H1 (cell line): ENCODE measurements at regions not wholly inside any gene's neighbourhood (a gene's known extent, or its start where the extent isn't known, plus 50 kb on each side); places are given as distances from the start of the nearest gene placed in this dataset.

Experiments
- CTCF ChIA-PET: fragments of 300-600 bp; sonication (Branson Sonifier 250); formaldehyde crosslinking; loops from one replicate; lab custom pipeline; 2021; ENCODE audit not compliant: partially characterized antibody; lab: Charles Lee
- POLR2A ChIA-PET: fragments of 300-600 bp; sonication (Branson Sonifier 250); formaldehyde crosslinking; loops from one replicate; lab custom pipeline; 2021; ENCODE audit warnings: inconsistent platforms; ENCODE audit not compliant: partially characterized antibody; lab: Charles Lee
- DNase-seq, 2 experiments: peaks; one replicate each; pipeline versions ENCODE4 v3.0.0 to v3.0.0-alpha.2; 2010 to 2022; ENCODE audit warnings: low spot score in 2 of 2, low read depth in 1 of 2, mixed read lengths in 1 of 2
- FAIRE-seq: peaks from 2 replicates; lab custom pipeline; 2011; peaks lifted over from hg19 to GRCh38; lab: Jason Lieb, UNC
- H2AFZ ChIP-seq: 2 replicates; pipeline ENCODE4 v1.8.1; 2012; ENCODE audit warnings: low read length, inconsistent platforms
- H2AK5ac ChIP-seq: 2 replicates; pipeline ENCODE4 v1.6.1; 2013; ENCODE audit warnings: low read depth, low read length
- H2BK120ac ChIP-seq: replicated peaks from 2 replicates; pipeline ENCODE3; 2013; ENCODE audit warnings: low read depth, low read length, inconsistent platforms
- H2BK12ac ChIP-seq: 2 replicates; pipeline ENCODE4 v1.6.1; 2013; ENCODE audit warnings: low read depth, low read length
- H2BK15ac ChIP-seq: 2 replicates; pipeline ENCODE4 v1.6.1; 2013; ENCODE audit warnings: low read length
- H2BK20ac ChIP-seq: 2 replicates; pipeline ENCODE4 v1.6.1; 2013; ENCODE audit warnings: low read length
- H2BK5ac ChIP-seq: 2 replicates; pipeline ENCODE4 v1.6.1; 2013; ENCODE audit warnings: low read depth, low read length
- H3K14ac ChIP-seq: 2 replicates; pipeline ENCODE4 v1.6.1; 2013; ENCODE audit warnings: inconsistent platforms; ENCODE audit not compliant: insufficient read length
- H3K18ac ChIP-seq: 2 replicates; pipeline ENCODE4 v1.6.1; 2013; ENCODE audit warnings: low read length; ENCODE audit errors: extremely low read depth
- H3K23ac ChIP-seq: 2 replicates; pipeline ENCODE4 v1.6.1; 2013; ENCODE audit warnings: inconsistent platforms; ENCODE audit not compliant: insufficient read length
- H3K23me2 ChIP-seq: 2 replicates; pipeline ENCODE4 v1.6.1; 2013; ENCODE audit warnings: low read depth, low read length
- H3K27ac ChIP-seq: 2 replicates; pipeline ENCODE4 v1.6.1; 2011; ENCODE audit warnings: low read depth, low read length, inconsistent platforms
- H3K27me3 ChIP-seq, 4 experiments: replicated peaks in 1 of 4; 1 replicate in 1 of 4; 2 replicates in 3 of 4; pipeline versions ENCODE4 v1.6.1 to v1.8.1; 2011 to 2013; ENCODE audit warnings: low read length in 3 of 4, mild to moderate bottlenecking in 3 of 4, inconsistent platforms in 2 of 4, mixed read lengths in 2 of 4, moderate library complexity in 1 of 4; ENCODE audit not compliant: control insufficient read depth in 3 of 4, insufficient read depth in 3 of 4; ENCODE audit errors: extremely low read depth in 1 of 4
- H3K36me3 ChIP-seq, 4 experiments: 2 replicates each; pipeline versions ENCODE4 v1.6.1 to v1.8.1; 2011 to 2013; ENCODE audit warnings: mild to moderate bottlenecking in 4 of 4, low read length in 3 of 4, moderate library complexity in 2 of 4, control low read depth in 1 of 4, inconsistent platforms in 1 of 4; ENCODE audit not compliant: insufficient read depth in 4 of 4, control insufficient read depth in 2 of 4
- H3K4ac ChIP-seq: replicated peaks from 2 replicates; pipeline ENCODE3; 2013; ENCODE audit warnings: low read length, low read depth, mixed read lengths, inconsistent platforms; ENCODE audit not compliant: insufficient read length
- H3K4me1 ChIP-seq, 4 experiments: replicated peaks in 1 of 4; 1 replicate in 1 of 4; 2 replicates in 3 of 4; pipeline versions ENCODE4 v1.6.1 to v1.8.1; 2011 to 2013; ENCODE audit warnings: low read length in 3 of 4, inconsistent platforms in 2 of 4, mixed read lengths in 1 of 4; ENCODE audit not compliant: insufficient read depth in 4 of 4, control insufficient read depth in 3 of 4
- H3K4me2 ChIP-seq, 2 experiments: 2 replicates each; pipeline versions ENCODE4 v1.6.1 to v1.8.1; 2011 to 2013; ENCODE audit warnings: low read depth in 2 of 2, low read length in 2 of 2, control low read depth in 1 of 2, inconsistent platforms in 1 of 2, mild to moderate bottlenecking in 1 of 2; ENCODE audit not compliant: insufficient read depth in 1 of 2
- H3K4me3 ChIP-seq, 4 experiments: fragments of 200-600, 300-600 bp in 1 of 4; sonication (generic), shearing (Covaris generic), sonication (Bioruptor Twin) in 1 of 4; 2 replicates each; pipeline versions ENCODE4 v1.5.1 to v1.8.1; 2011 to 2016; ENCODE audit warnings: low read length in 4 of 4, low read depth in 3 of 4, control low read depth in 2 of 4, inconsistent platforms in 2 of 4, mild to moderate bottlenecking in 2 of 4, mixed read lengths in 1 of 4, moderate library complexity in 1 of 4; ENCODE audit not compliant: insufficient read depth in 2 of 4; ENCODE audit errors: extremely low read depth in 1 of 4
- H3K56ac ChIP-seq: replicated peaks from 2 replicates; pipeline ENCODE3; 2013; ENCODE audit warnings: low read depth, mild to moderate bottlenecking, mixed read lengths, low read length, inconsistent platforms; ENCODE audit not compliant: insufficient read length
- H3K79me1 ChIP-seq: 2 replicates; pipeline ENCODE4 v1.6.1; 2013; ENCODE audit warnings: low read depth, low read length, control low read depth
- H3K79me2 ChIP-seq, 2 experiments: 2 replicates each; pipeline versions ENCODE4 v1.6.1 to v1.8.1; 2012 to 2013; ENCODE audit warnings: low read length in 2 of 2, mild to moderate bottlenecking in 2 of 2, inconsistent platforms in 1 of 2; ENCODE audit not compliant: insufficient read depth in 2 of 2, control insufficient read depth in 1 of 2
- H3K9ac ChIP-seq, 4 experiments: replicated peaks in 1 of 4; 1 replicate in 1 of 4; 2 replicates in 3 of 4; pipeline versions ENCODE4 v1.6.1 to v1.8.1; 2011 to 2013; ENCODE audit warnings: low read depth in 3 of 4, low read length in 3 of 4, control low read depth in 2 of 4, mild to moderate bottlenecking in 2 of 4, moderate library complexity in 2 of 4, inconsistent platforms in 1 of 4; ENCODE audit errors: extremely low read depth in 1 of 4
- H3K9me3 ChIP-seq, 2 experiments: 2 replicates each; pipeline versions ENCODE4 v1.6.1 to v1.8.1; 2012 to 2013; ENCODE audit warnings: mild to moderate bottlenecking in 2 of 2, moderate library complexity in 2 of 2, control low read depth in 1 of 2, inconsistent platforms in 1 of 2, low read depth in 1 of 2, low read length in 1 of 2, mixed read lengths in 1 of 2; ENCODE audit not compliant: insufficient read depth in 2 of 2
- H4K20me1 ChIP-seq, 2 experiments: replicated peaks in 1 of 2; 2 replicates each; pipeline versions ENCODE3 to v1.8.1; 2011 to 2013; ENCODE audit warnings: inconsistent platforms in 2 of 2, low read length in 2 of 2, mild to moderate bottlenecking in 1 of 2; ENCODE audit not compliant: insufficient read depth in 2 of 2, control insufficient read depth in 1 of 2
- H4K5ac ChIP-seq: 2 replicates; pipeline ENCODE4 v1.6.1; 2013; ENCODE audit warnings: low read length, low read depth, mixed read lengths, inconsistent platforms; ENCODE audit not compliant: insufficient read length
- H4K8ac ChIP-seq: 2 replicates; pipeline ENCODE4 v1.8.0; 2013; ENCODE audit warnings: mild to moderate bottlenecking, moderate library complexity, low read length, inconsistent platforms; ENCODE audit not compliant: insufficient read depth; ENCODE audit errors: extremely low read depth
- H4K91ac ChIP-seq: replicated peaks from 2 replicates; pipeline ENCODE3; 2013; ENCODE audit warnings: low read length, mixed read lengths, inconsistent platforms; ENCODE audit not compliant: insufficient read length
- BCL11A ChIP-seq, 2 experiments: IDR thresholded peaks; one replicate each; pipeline ENCODE4 v1.6.1; 2011; ENCODE audit warnings: low read depth in 2 of 2, low read length in 2 of 2, mild to moderate bottlenecking in 2 of 2
- BRCA1 ChIP-seq: IDR thresholded peaks from 2 replicates; pipeline ENCODE4 v1.6.1; 2012; ENCODE audit warnings: low read depth, low read length, improper control_type of control experiment
- CBX8 ChIP-seq: fragments of 300-800, 300-1000 bp; sonication (generic); IDR thresholded peaks from 2 replicates; pipeline ENCODE4 v1.7.1; 2016; ENCODE audit warnings: low read depth, low read length, borderline replicate concordance
- CHD1 ChIP-seq: IDR thresholded peaks from 2 replicates; pipeline ENCODE4 v1.6.1; 2012; ENCODE audit warnings: low read depth, low read length, improper control_type of control experiment
- EGR1 ChIP-seq: IDR thresholded peaks from 2 replicates; pipeline ENCODE4 v1.6.1; 2011; ENCODE audit warnings: low read depth, low read length, borderline replicate concordance
- EZH2 ChIP-seq: fragments of 200-600 bp; sonication (generic); IDR thresholded peaks from 2 replicates; pipeline ENCODE4 v1.7.1; 2012; ENCODE audit warnings: low read depth, mild to moderate bottlenecking, moderate library complexity, low read length, inconsistent platforms; ENCODE audit not compliant: severe bottlenecking
- FOSL1 ChIP-seq: IDR thresholded peaks from 2 replicates; pipeline ENCODE4 v1.6.1; 2011; ENCODE audit warnings: mild to moderate bottlenecking, low read depth, low read length, moderate library complexity; ENCODE audit not compliant: insufficient read depth
- MAFK ChIP-seq: IDR thresholded peaks from 2 replicates; pipeline ENCODE4 v1.6.1; 2012; ENCODE audit warnings: low read depth, mild to moderate bottlenecking, improper control_type of control experiment, low read length
- NRF1 ChIP-seq: IDR thresholded peaks from 2 replicates; pipeline ENCODE4 v1.6.1; 2011; ENCODE audit warnings: mild to moderate bottlenecking, low read depth, low read length, improper control_type of control experiment
- POLR2A ChIP-seq, 2 experiments: IDR thresholded peaks; 1 replicate in 1 of 2; 2 replicates in 1 of 2; pipeline ENCODE4 v1.6.1; 2011; ENCODE audit warnings: low read depth in 2 of 2, low read length in 2 of 2, mild to moderate bottlenecking in 2 of 2; ENCODE audit errors: control extremely low read depth in 1 of 2
- RXRA ChIP-seq: IDR thresholded peaks from 2 replicates; pipeline ENCODE4 v1.6.1; 2011; ENCODE audit warnings: low read depth, mild to moderate bottlenecking, low read length, moderate library complexity; ENCODE audit not compliant: insufficient read depth
- SIN3A ChIP-seq, 2 experiments: IDR thresholded peaks in 1 of 2; conservative IDR thresholded peaks in 1 of 2; 2 replicates each; pipeline ENCODE4 v1.6.1; 2011 to 2012; ENCODE audit warnings: low read length in 2 of 2, improper control_type of control experiment in 1 of 2, low read depth in 1 of 2, mild to moderate bottlenecking in 1 of 2
- SIX5 ChIP-seq: IDR thresholded peaks from 2 replicates; pipeline ENCODE4 v1.6.1; 2011; ENCODE audit warnings: mild to moderate bottlenecking, low read depth, low read length
- SRF ChIP-seq: IDR thresholded peaks from 2 replicates; pipeline ENCODE4 v1.6.1; 2011; ENCODE audit warnings: mild to moderate bottlenecking, low read depth, low read length, moderate library complexity
- TAF7 ChIP-seq: optimal IDR thresholded peaks from 2 replicates; pipeline ENCODE3; 2011; ENCODE audit warnings: low read depth, mild to moderate bottlenecking, inconsistent platforms, low read length, moderate library complexity, borderline replicate concordance
- TBP ChIP-seq: IDR thresholded peaks from 2 replicates; pipeline ENCODE4 v1.6.1; 2011; ENCODE audit warnings: low read depth, low read length, improper control_type of control experiment
- YY1 ChIP-seq: IDR thresholded peaks from 2 replicates; pipeline ENCODE4 v1.6.1; 2011; ENCODE audit warnings: low read depth, mild to moderate bottlenecking, low read length
- WGBS, 2 experiments: shearing (Covaris generic) in 1 of 2; methylation state at CpG; one replicate each; pipeline versions ENCODE4 v1.1.6 to v1.1.7; 2013 to 2015; ENCODE audit warnings: low lambda C conversion rate in 2 of 2, mixed read lengths in 2 of 2, inconsistent platforms in 1 of 2, low coverage in 1 of 2, missing lambda C conversion rate in 1 of 2; ENCODE audit not compliant: insufficient replicate concordance in 2 of 2, insufficient coverage in 1 of 2, insufficient read length in 1 of 2; ENCODE audit errors: extremely low coverage in 1 of 2, missing lambda C conversion rate in 1 of 2; 5-methylcytosine and 5-hydroxymethylcytosine counted together

DNA sequence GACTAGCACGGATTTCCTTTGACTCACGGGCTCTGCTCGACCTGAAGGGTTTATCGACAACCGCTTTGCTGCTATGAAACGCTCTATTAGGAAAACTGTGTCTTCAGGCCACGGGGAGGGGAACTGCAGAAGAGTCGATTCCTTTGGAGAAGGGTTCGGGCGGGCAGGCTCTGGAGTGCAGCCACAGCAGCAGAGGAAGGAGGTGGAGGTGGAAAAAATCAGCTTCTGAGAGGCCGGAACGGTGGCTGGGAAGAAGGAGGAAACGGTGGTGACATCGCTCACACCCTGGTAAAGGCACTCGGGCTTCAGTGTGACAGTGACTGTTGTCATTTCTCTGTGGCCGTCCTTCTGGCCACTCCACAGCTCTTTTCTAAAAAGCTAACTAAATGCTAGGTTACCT is 64.6 kb upstream of the MGMT start:
- no peak overlapping the region for H4K91ac ChIP-seq
- CTCF ChIA-PET, result no interaction called here
- POLR2A ChIA-PET, result no interaction called here
- H2AFZ ChIP-seq, result no peak overlapping the region
- no peaks in the 10 kb centered on the region for H3K36me3 ChIP-seq
- H3K4me2 ChIP-seq, result no peak overlapping the region
- no peak overlapping the region for H2BK20ac ChIP-seq
- H4K8ac ChIP-seq, result no peak overlapping the region
- H2BK12ac ChIP-seq, result no peak overlapping the region
- H3K4me1 ChIP-seq, result no peaks in the 10 kb centered on the region
- no peak overlapping the region for H3K9ac ChIP-seq
- H3K79me2 ChIP-seq, result no peaks in the 10 kb centered on the region
- H3K9me3 ChIP-seq, result no peaks in the 10 kb centered on the region
- no peak overlapping the region for H3K23ac ChIP-seq
- WGBS, 2 experiments, result 86% methylated on average over 16 of the region's 16 CpGs; no CpG with 5 or more reads in 1 of the 2 experiments
- H2AK5ac ChIP-seq, result no peak overlapping the region
- no peaks in the 10 kb centered on the region for H3K79me1 ChIP-seq
- H2BK5ac ChIP-seq, result no peak overlapping the region
- no peak overlapping the region for H3K27ac ChIP-seq
- no peak overlapping the region for H3K4me3 ChIP-seq
- H2BK120ac ChIP-seq, result no peak overlapping the region
- DNase-seq (no peak), FAIRE-seq (no peak)
- H4K5ac ChIP-seq, result no peak overlapping the region
- H3K56ac ChIP-seq, result no peak overlapping the region
- no peak overlapping the region for H3K4ac ChIP-seq
- H4K20me1 ChIP-seq, result no peaks in the 10 kb centered on the region
- H3K27me3 ChIP-seq, result no peaks in the 10 kb centered on the region
- H3K23me2 ChIP-seq, result no peaks in the 10 kb centered on the region
- no peak overlapping the region for H2BK15ac ChIP-seq
- H3K14ac ChIP-seq, result no peak overlapping the region
- H3K18ac ChIP-seq, result no peak overlapping the region
- no peak for TF ChIP-seq EGR1
- no peak for TF ChIP-seq SRF
- TF ChIP-seq SIX5, result no peak
- TF ChIP-seq SIN3A (conservative IDR thresholded peaks at IDR 0.05 in 1 of 2, IDR thresholded peaks at IDR 0.05 in 1 of 2; ENCODE audit: low read depth in 1 of 2, low read length in 2 of 2), result no peak
- TF ChIP-seq YY1, result no peak
- no peak for TF ChIP-seq CBX8
- TF ChIP-seq FOSL1, result no peak
- TF ChIP-seq CHD1, result no peak
- TF ChIP-seq TBP, result no peak
- no peak for TF ChIP-seq TAF7
- TF ChIP-seq POLR2A (IDR thresholded peaks at IDR 0.05; ENCODE audit: control extremely low read depth in 1 of 2, low read depth in 2 of 2, low read length in 2 of 2), result no peak
- TF ChIP-seq EZH2, result no peak
- no peak for TF ChIP-seq RXRA
- TF ChIP-seq MAFK, result no peak
- TF ChIP-seq BCL11A (IDR thresholded peaks at IDR 0.05; ENCODE audit: low read depth in 2 of 2, low read length in 2 of 2), result no peak
- no peak for TF ChIP-seq NRF1
- no peak for TF ChIP-seq BRCA1
